ENCODE measurements at regions not wholly inside any gene's neighbourhood (a gene's known extent, or its start where the extent isn't known, plus 50 kb on each side); places are given as distances from the start of the nearest gene placed in this dataset.
"Not testable (repeated sequence)": the region's sequence is repeated elsewhere in the genome, so short reads cannot be mapped to it uniquely, and the experiment has no call there.

- Histone ChIP-seq H3K36me3 (no peaks in the 10 kb centered on the region), H3K9me3 (no peaks in the 10 kb centered on the region), H3K4me3 (no peak overlapping the region), H3K27me3 (no peaks in the 10 kb centered on the region), H3K27ac (no peak overlapping the region), H3K4me1 (ENCODE audit: insufficient read depth) (no peaks in the 10 kb centered on the region)
- TF ChIP-seq POLR2A (IDR thresholded peaks at IDR 0.05) (no peak), CTCF (IDR thresholded peaks at IDR 0.05) (no peak), EP300 (IDR thresholded peaks at IDR 0.05) (no peak)
- WGBS, 3 donors = 59 to 71% (median 68%) methylated on average over 7 of the region's 7 CpGs
- no peak for DNase-seq
- intact Hi-C loops (cut with DNase I) = no loop called here
Measured at GRCh38 chr13:87172166-87172835, 498.9 kb upstream of the SLITRK5 start.

GRCh38 chr13:87185138-87185537 is 486.0 kb upstream of the SLITRK5 start:
- DNase-seq; H3K4me1 ChIP-seq (ENCODE audit: insufficient read depth); H3K9me3 ChIP-seq; H3K27me3 ChIP-seq; H3K36me3 ChIP-seq; H3K27ac ChIP-seq; H3K4me3 ChIP-seq; intact Hi-C loops (cut with DNase I): not testable (repeated sequence)
- WGBS, 3 donors = 93 to 96% (median 93%) methylated on average over 6 of the region's 6 CpGs

GRCh38 chr13:87186647-87187046 is 484.5 kb upstream of the SLITRK5 start:
- H3K36me3 ChIP-seq; H3K27me3 ChIP-seq; H3K27ac ChIP-seq; DNase-seq; H3K9me3 ChIP-seq; intact Hi-C loops (cut with DNase I); H3K4me1 ChIP-seq (ENCODE audit: insufficient read depth); H3K4me3 ChIP-seq: not testable (repeated sequence)
- 82 to 89% (median 86%) methylated on average over 4 of the region's 4 CpGs for WGBS, 3 donors

- H3K4me1 ChIP-seq (ENCODE audit: insufficient read depth); intact Hi-C loops (cut with DNase I); H3K9me3 ChIP-seq; H3K36me3 ChIP-seq; H3K27me3 ChIP-seq; DNase-seq; H3K4me3 ChIP-seq; H3K27ac ChIP-seq: not testable (repeated sequence)
- WGBS, 3 donors = 73 to 84% (median 80%) methylated on average over 8 of the region's 8 CpGs
Measured at GRCh38 chr13:87191485-87191884, 479.7 kb upstream of the SLITRK5 start.

- TF ChIP-seq CTCF (IDR thresholded peaks at IDR 0.05) = no peak
- TF ChIP-seq EP300 (IDR thresholded peaks at IDR 0.05) = no peak
- no peak for TF ChIP-seq POLR2A (IDR thresholded peaks at IDR 0.05)
- 41 to 56% (median 50%) methylated on average over 3 of the region's 3 CpGs for WGBS, 3 donors
Measured at GRCh38 chr13:87198371-87198770, 472.8 kb upstream of the SLITRK5 start.

GRCh38 chr13:87206708-87207107 is 464.5 kb upstream of the SLITRK5 start:
- TF ChIP-seq CTCF (IDR thresholded peaks at IDR 0.05) (no peak), EP300 (IDR thresholded peaks at IDR 0.05) (no peak), POLR2A (IDR thresholded peaks at IDR 0.05) (no peak)
- Histone ChIP-seq H3K36me3 (no peaks in the 10 kb centered on the region), H3K27me3 (no peaks in the 10 kb centered on the region), H3K9me3 (no peaks in the 10 kb centered on the region), H3K4me1 (ENCODE audit: insufficient read depth) (no peaks in the 10 kb centered on the region), H3K4me3 (no peak overlapping the region), H3K27ac (no peak overlapping the region)
- 86 to 91% (median 88%) methylated on average over 6 of the region's 6 CpGs for WGBS, 3 donors
- intact Hi-C loops (cut with DNase I) = no loop called here
- DNase-seq = no peak

More at GRCh38 chr13:87198371-87198770, 472.8 kb upstream of the SLITRK5 start:
- Histone ChIP-seq H3K27ac (no peak overlapping the region), H3K4me3 (no peak overlapping the region), H3K9me3 (no peaks in the 10 kb centered on the region), H3K36me3 (no peaks in the 10 kb centered on the region), H3K4me1 (ENCODE audit: insufficient read depth) (no peaks in the 10 kb centered on the region), H3K27me3 (no peaks in the 10 kb centered on the region)
- intact Hi-C loops (cut with DNase I) = no loop called here
- DNase-seq = no peak

Data from ovary (tissue), 7 donors.